ENCODE measurements at regions not wholly inside any gene's neighbourhood (a gene's known extent, or its start where the extent isn't known, plus 50 kb on each side); places are given as distances from the start of the nearest gene placed in this dataset.
"Not testable (repeated sequence)": the region's sequence is repeated elsewhere in the genome, so short reads cannot be mapped to it uniquely, and the experiment has no call there.

GRCh38 chr4:164115236-164115635 is 620.7 kb downstream of the TMA16 start:
- Mint-ChIP-seq H3K27ac (no peak overlapping the region), H3K9me3 (ENCODE audit: low read depth) (no peaks in the 10 kb centered on the region), H3K36me3 (ENCODE audit: low read depth) (no peaks in the 10 kb centered on the region), H3K27me3 (no peaks in the 10 kb centered on the region), H3K4me1 (no peaks in the 10 kb centered on the region), H3K4me3 (no peak overlapping the region)
- CTCF ChIA-PET = no interaction called here
- POLR2A ChIA-PET = no interaction called here
- intact Hi-C loops (cut with DNase I, micrococcal nuclease) = no loop called here
- ATAC-seq (no peak), DNase-seq (no peak)

- Mint-ChIP-seq H3K27me3 (no peaks in the 10 kb centered on the region), H3K27ac (no peak overlapping the region), H3K9me3 (ENCODE audit: low read depth) (no peaks in the 10 kb centered on the region), H3K4me1 (no peaks in the 10 kb centered on the region), H3K36me3 (ENCODE audit: low read depth) (no peaks in the 10 kb centered on the region), H3K4me3 (no peak overlapping the region)
- intact Hi-C loops (cut with DNase I, micrococcal nuclease) = no loop called here
- CTCF ChIA-PET = no interaction called here
- POLR2A ChIA-PET = no interaction called here
- no peak for DNase-seq
- ATAC-seq = no peak
These were observed 621.8 kb downstream of the TMA16 start for GRCh38 chr4:164116286-164116685.

GRCh38 chr4:164134388-164134787 is 619.5 kb upstream of the SMIM31 start:
- Mint-ChIP-seq H3K9me3 (ENCODE audit: low read depth) (no peaks in the 10 kb centered on the region), H3K4me3 (no peak overlapping the region), H3K36me3 (ENCODE audit: low read depth) (no peaks in the 10 kb centered on the region), H3K27me3 (no peaks in the 10 kb centered on the region), H3K4me1 (peaks cover 3% of the 10 kb centered on the region), H3K27ac (no peak overlapping the region)
- ChIA-PET POLR2A (no interaction called here), CTCF (interaction anchor here (0.7 kb wide), 1 partner anchor 193 kb away, joined by 4 read pairs; no protein-coding TSS in a partner anchor)
- DNase-seq = no peak
- intact Hi-C loops (cut with DNase I, micrococcal nuclease) = no loop called here
- ATAC-seq = no peak

GRCh38 chr4:164136180-164136616 is 617.7 kb upstream of the SMIM31 start:
- POLR2A ChIA-PET = no interaction called here

GRCh38 chr4:164138521-164138920 is 615.4 kb upstream of the SMIM31 start:
- peaks cover 3% of the 10 kb centered on the region for H3K4me1 Mint-ChIP-seq
- H3K4me3 Mint-ChIP-seq = no peak overlapping the region
- peaks cover 4% of the 10 kb centered on the region for H3K9me3 Mint-ChIP-seq (ENCODE audit: low read depth)
- ATAC-seq (no peak), DNase-seq (no peak)
- H3K27me3 Mint-ChIP-seq = no peaks in the 10 kb centered on the region
- intact Hi-C loops (cut with DNase I, micrococcal nuclease) = no loop called here
- POLR2A ChIA-PET = interaction anchor here (0.6 kb wide), 1 partner anchor 1860 kb away, joined by 6 read pairs; no protein-coding TSS in a partner anchor
- no peak overlapping the region for H3K27ac Mint-ChIP-seq
- no peaks in the 10 kb centered on the region for H3K36me3 Mint-ChIP-seq (ENCODE audit: low read depth)
- CTCF ChIA-PET = no interaction called here

More at GRCh38 chr4:164136180-164136616, 617.7 kb upstream of the SMIM31 start:
- no peaks in the 10 kb centered on the region for H3K27me3 Mint-ChIP-seq
- H3K36me3 Mint-ChIP-seq (ENCODE audit: low read depth) = no peaks in the 10 kb centered on the region
- CTCF ChIA-PET = no interaction called here
- ATAC-seq (no peak), DNase-seq (no peak)
- peaks cover 4% of the 10 kb centered on the region for H3K9me3 Mint-ChIP-seq (ENCODE audit: low read depth)
- no peak overlapping the region for H3K27ac Mint-ChIP-seq
- intact Hi-C loops (cut with DNase I, micrococcal nuclease) = no loop called here
- peaks cover 3% of the 10 kb centered on the region for H3K4me1 Mint-ChIP-seq
- H3K4me3 Mint-ChIP-seq = no peak overlapping the region

- no peak for ATAC-seq
- CTCF ChIA-PET = no interaction called here
These were observed 614.6 kb upstream of the SMIM31 start for GRCh38 chr4:164139291-164139690.

GRCh38 chr4:164141755-164142375 is 612.1 kb upstream of the SMIM31 start:
- CTCF ChIA-PET; H3K9me3 Mint-ChIP-seq (ENCODE audit: low read depth); ATAC-seq; H3K36me3 Mint-ChIP-seq (ENCODE audit: low read depth); intact Hi-C loops (cut with DNase I, micrococcal nuclease); DNase-seq; H3K27me3 Mint-ChIP-seq; H3K4me3 Mint-ChIP-seq; H3K4me1 Mint-ChIP-seq; H3K27ac Mint-ChIP-seq; POLR2A ChIA-PET: not testable (repeated sequence)

More at GRCh38 chr4:164139291-164139690, 614.6 kb upstream of the SMIM31 start:
- H3K27me3 Mint-ChIP-seq = no peaks in the 10 kb centered on the region
- DNase-seq = no peak
- POLR2A ChIA-PET = no interaction called here
- no peak overlapping the region for H3K4me3 Mint-ChIP-seq
- H3K27ac Mint-ChIP-seq = no peak overlapping the region
- peaks cover 4% of the 10 kb centered on the region for H3K9me3 Mint-ChIP-seq (ENCODE audit: low read depth)
- H3K4me1 Mint-ChIP-seq = peaks cover 3% of the 10 kb centered on the region
- intact Hi-C loops (cut with DNase I, micrococcal nuclease) = no loop called here
- H3K36me3 Mint-ChIP-seq (ENCODE audit: low read depth) = no peaks in the 10 kb centered on the region

GRCh38 chr4:164154416-164154815 is 599.5 kb upstream of the SMIM31 start:
- intact Hi-C loops (cut with DNase I, micrococcal nuclease) = no loop called here
- no peak for ATAC-seq
- POLR2A ChIA-PET = no interaction called here
- H3K27ac Mint-ChIP-seq = no peak overlapping the region
- DNase-seq = no peak
- CTCF ChIA-PET = no interaction called here
- H3K36me3 Mint-ChIP-seq (ENCODE audit: low read depth) = no peaks in the 10 kb centered on the region
- no peaks in the 10 kb centered on the region for H3K9me3 Mint-ChIP-seq (ENCODE audit: low read depth)
- no peaks in the 10 kb centered on the region for H3K27me3 Mint-ChIP-seq
- H3K4me3 Mint-ChIP-seq = no peak overlapping the region
- no peaks in the 10 kb centered on the region for H3K4me1 Mint-ChIP-seq

- DNase-seq (no peak), ATAC-seq (no peak)
- Mint-ChIP-seq H3K27me3 (no peaks in the 10 kb centered on the region), H3K9me3 (ENCODE audit: low read depth) (no peaks in the 10 kb centered on the region), H3K4me1 (no peaks in the 10 kb centered on the region), H3K36me3 (ENCODE audit: low read depth) (no peaks in the 10 kb centered on the region), H3K27ac (no peak overlapping the region), H3K4me3 (no peak overlapping the region)
- ChIA-PET CTCF (interaction anchor here (1.4 kb wide), 1 partner anchor 10 kb away, joined by 3 read pairs; no protein-coding TSS in a partner anchor), POLR2A (no interaction called here)
- intact Hi-C loops (cut with DNase I, micrococcal nuclease) = no loop called here
These were observed 584.3 kb upstream of the SMIM31 start for GRCh38 chr4:164169591-164169990.

- no peaks in the 10 kb centered on the region for H3K4me1 Mint-ChIP-seq
- H3K4me3 Mint-ChIP-seq = no peak overlapping the region
- POLR2A ChIA-PET = no interaction called here
These were observed 576.8 kb upstream of the SMIM31 start for GRCh38 chr4:164177153-164177552.

GRCh38 chr4:164177753-164178152 is 576.2 kb upstream of the SMIM31 start:
- H3K27me3 Mint-ChIP-seq = no peaks in the 10 kb centered on the region
- no peaks in the 10 kb centered on the region for H3K9me3 Mint-ChIP-seq (ENCODE audit: low read depth)
- intact Hi-C loops (cut with DNase I, micrococcal nuclease) = no loop called here
- CTCF ChIA-PET = no interaction called here
- DNase-seq (no peak), ATAC-seq (no peak)
- no peak overlapping the region for H3K4me3 Mint-ChIP-seq
- H3K4me1 Mint-ChIP-seq = no peaks in the 10 kb centered on the region
- H3K36me3 Mint-ChIP-seq (ENCODE audit: low read depth) = no peaks in the 10 kb centered on the region
- H3K27ac Mint-ChIP-seq = no peak overlapping the region
- POLR2A ChIA-PET = no interaction called here

More at GRCh38 chr4:164177153-164177552, 576.8 kb upstream of the SMIM31 start:
- Mint-ChIP-seq H3K36me3 (ENCODE audit: low read depth) (no peaks in the 10 kb centered on the region), H3K9me3 (ENCODE audit: low read depth) (no peaks in the 10 kb centered on the region), H3K27me3 (no peaks in the 10 kb centered on the region), H3K27ac (no peak overlapping the region)
- intact Hi-C loops (cut with DNase I, micrococcal nuclease) = no loop called here
- ATAC-seq (no peak), DNase-seq (no peak)
- CTCF ChIA-PET = no interaction called here

- Mint-ChIP-seq H3K9me3 (ENCODE audit: low read depth) (no peaks in the 10 kb centered on the region), H3K27me3 (no peaks in the 10 kb centered on the region), H3K27ac (no peak overlapping the region), H3K4me1 (no peaks in the 10 kb centered on the region), H3K36me3 (ENCODE audit: low read depth) (no peaks in the 10 kb centered on the region), H3K4me3 (no peak overlapping the region)
- intact Hi-C loops (cut with DNase I, micrococcal nuclease) = no loop called here
- CTCF ChIA-PET = no interaction called here
- DNase-seq (no peak), ATAC-seq (no peak)
- POLR2A ChIA-PET = no interaction called here
These were observed 565.7 kb upstream of the SMIM31 start for GRCh38 chr4:164188236-164188635.

- H3K4me3 Mint-ChIP-seq = no peak overlapping the region
- CTCF ChIA-PET = no interaction called here
- ATAC-seq (no peak), DNase-seq (no peak)
- H3K36me3 Mint-ChIP-seq (ENCODE audit: low read depth) = no peaks in the 10 kb centered on the region
- H3K4me1 Mint-ChIP-seq = no peaks in the 10 kb centered on the region
- H3K27me3 Mint-ChIP-seq = no peaks in the 10 kb centered on the region
- no peaks in the 10 kb centered on the region for H3K9me3 Mint-ChIP-seq (ENCODE audit: low read depth)
- intact Hi-C loops (cut with DNase I, micrococcal nuclease) = no loop called here
- H3K27ac Mint-ChIP-seq = no peak overlapping the region
- POLR2A ChIA-PET = no interaction called here
These were observed 561.1 kb upstream of the SMIM31 start for GRCh38 chr4:164192844-164193243.
